HG02588 (cell line): ENCODE measurements at regions not wholly inside any gene's neighbourhood (a gene's known extent, or its start where the extent isn't known, plus 50 kb on each side); places are given as distances from the start of the nearest gene placed in this dataset.

Experiments
- ATAC-seq: cut with Tn5 transposase; IDR thresholded peaks from one replicate; pipeline ENCODE4 v1.9.1; 2021; ENCODE audit warnings: mild to moderate bottlenecking, moderate library complexity; ENCODE audit not compliant: unreplicated experiment

GRCh38 chr15:31455499-31455898, 128.9 kb downstream of the KLF13 start:
- no peak for ATAC-seq

- no peak for ATAC-seq
Measured at GRCh38 chr15:31456354-31457060, 129.9 kb downstream of the KLF13 start.

- no peak for ATAC-seq
Measured at GRCh38 chr15:31457161-31457560, 130.5 kb downstream of the KLF13 start.

- no peak for ATAC-seq
Measured at GRCh38 chr15:31457631-31458526, 131.2 kb downstream of the KLF13 start.

GRCh38 chr15:31458596-31459399, 132.2 kb downstream of the KLF13 start:
- peak; percentile 93 for ATAC-seq

- ATAC-seq = no peak
Measured at GRCh38 chr15:31459400-31459748, 132.7 kb downstream of the KLF13 start.

- no peak for ATAC-seq
Measured at GRCh38 chr15:31461375-31461774, 134.7 kb downstream of the KLF13 start.

GRCh38 chr15:31461911-31462480, 135.4 kb downstream of the KLF13 start:
- no peak for ATAC-seq

- no peak for ATAC-seq
Measured at GRCh38 chr15:31463521-31464102, 137.0 kb downstream of the KLF13 start.

GRCh38 chr15:31464216-31465082, 137.8 kb downstream of the KLF13 start:
- no peak for ATAC-seq

- no peak for ATAC-seq
Measured at GRCh38 chr15:31465083-31465955, 138.7 kb downstream of the KLF13 start.

- no peak for ATAC-seq
Measured at GRCh38 chr15:31467361-31467760, 140.7 kb downstream of the KLF13 start.

- no peak for ATAC-seq
Measured at GRCh38 chr15:31468911-31469785, 142.5 kb downstream of the KLF13 start.

- ATAC-seq = no peak
Measured at GRCh38 chr15:31469786-31470525, 143.3 kb downstream of the KLF13 start.

GRCh38 chr15:31470756-31471155, 144.1 kb downstream of the KLF13 start:
- ATAC-seq = no peak

- no peak for ATAC-seq
Measured at GRCh38 chr15:31471731-31472430, 145.2 kb downstream of the KLF13 start.
